ENCODE measurements at regions not wholly inside any gene's neighbourhood (a gene's known extent, or its start where the extent isn't known, plus 50 kb on each side); places are given as distances from the start of the nearest gene placed in this dataset.
"Not testable (repeated sequence)": the region's sequence is repeated elsewhere in the genome, so short reads cannot be mapped to it uniquely, and the experiment has no call there.

DNA sequence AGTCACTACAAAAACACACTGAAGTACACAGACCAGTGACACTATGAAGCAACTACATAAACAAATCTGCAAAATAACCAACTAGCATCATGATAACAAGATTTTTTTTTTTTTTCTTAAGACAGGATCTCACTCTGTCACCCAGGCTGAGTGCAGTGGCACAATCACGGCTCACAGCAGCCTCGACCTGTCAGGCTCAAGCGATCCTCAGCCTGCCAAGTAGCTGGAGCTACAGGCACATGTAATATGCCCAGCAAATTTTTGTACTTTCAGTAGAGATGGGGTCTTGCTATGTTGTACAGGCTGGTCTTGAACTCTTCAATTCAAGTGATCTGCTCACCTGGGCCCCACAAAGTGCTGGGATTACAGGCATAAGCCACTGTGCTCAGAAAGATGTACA, 140.5 kb downstream of the GOLGA6L6 start:
- not testable (repeated sequence) for TF ChIP-seq EZH2 (IDR thresholded peaks at IDR 0.05; ENCODE audit: borderline replicate concordance, insufficient read depth, low read length, poor library complexity, severe bottlenecking); POLR2AphosphoS5 (IDR thresholded peaks at IDR 0.05)
- TF ChIP-seq, protein P1, sequence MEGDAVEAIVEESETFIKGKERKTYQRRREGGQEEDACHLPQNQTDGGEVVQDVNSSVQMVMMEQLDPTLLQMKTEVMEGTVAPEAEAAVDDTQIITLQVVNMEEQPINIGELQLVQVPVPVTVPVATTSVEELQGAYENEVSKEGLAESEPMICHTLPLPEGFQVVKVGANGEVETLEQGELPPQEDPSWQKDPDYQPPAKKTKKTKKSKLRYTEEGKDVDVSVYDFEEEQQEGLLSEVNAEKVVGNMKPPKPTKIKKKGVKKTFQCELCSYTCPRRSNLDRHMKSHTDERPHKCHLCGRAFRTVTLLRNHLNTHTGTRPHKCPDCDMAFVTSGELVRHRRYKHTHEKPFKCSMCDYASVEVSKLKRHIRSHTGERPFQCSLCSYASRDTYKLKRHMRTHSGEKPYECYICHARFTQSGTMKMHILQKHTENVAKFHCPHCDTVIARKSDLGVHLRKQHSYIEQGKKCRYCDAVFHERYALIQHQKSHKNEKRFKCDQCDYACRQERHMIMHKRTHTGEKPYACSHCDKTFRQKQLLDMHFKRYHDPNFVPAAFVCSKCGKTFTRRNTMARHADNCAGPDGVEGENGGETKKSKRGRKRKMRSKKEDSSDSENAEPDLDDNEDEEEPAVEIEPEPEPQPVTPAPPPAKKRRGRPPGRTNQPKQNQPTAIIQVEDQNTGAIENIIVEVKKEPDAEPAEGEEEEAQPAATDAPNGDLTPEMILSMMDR (IDR thresholded peaks at IDR 0.05; ENCODE audit: poor library complexity, severe bottlenecking) = not testable (repeated sequence)

All from neural cell (in vitro differentiated cells).